ENCODE measurements at regions not wholly inside any gene's neighbourhood (a gene's known extent, or its start where the extent isn't known, plus 50 kb on each side); places are given as distances from the start of the nearest gene placed in this dataset.

GRCh38 chr14:53331247-53331646 lies 178.1 kb upstream of the DDHD1 start:
- DNase-seq: no peak

- no peak for DNase-seq
These were observed 177.3 kb upstream of the DDHD1 start for GRCh38 chr14:53330441-53330840.

GRCh38 chr14:53328841-53329240 lies 175.7 kb upstream of the DDHD1 start:
- DNase-seq: no peak

- no peak for DNase-seq
These were observed 174.6 kb upstream of the DDHD1 start for GRCh38 chr14:53327716-53328115.

GRCh38 chr14:53325176-53325806 lies 172.2 kb upstream of the DDHD1 start:
- DNase-seq: no peak

GRCh38 chr14:53316504-53316903 lies 163.4 kb upstream of the DDHD1 start:
- DNase-seq: no peak

GRCh38 chr14:53310412-53310811 lies 157.3 kb upstream of the DDHD1 start:
- DNase-seq: no peak

GRCh38 chr14:53306911-53307310 lies 153.8 kb upstream of the DDHD1 start:
- no peak for DNase-seq

GRCh38 chr14:53306267-53306721 lies 153.2 kb upstream of the DDHD1 start:
- peak in 2 of 5 donors; percentile 21 to 30 for DNase-seq

GRCh38 chr14:53304726-53305381 lies 151.7 kb upstream of the DDHD1 start:
- DNase-seq: no peak

GRCh38 chr14:53295985-53296582 lies 143.0 kb upstream of the DDHD1 start:
- DNase-seq: peak in 2 of 5 donors; percentile 15 to 25

- DNase-seq: no peak
These were observed 142.2 kb upstream of the DDHD1 start for GRCh38 chr14:53295372-53295771.

GRCh38 chr14:53286301-53286700 lies 133.2 kb upstream of the DDHD1 start:
- DNase-seq: no peak

GRCh38 chr14:53285821-53286220 lies 132.7 kb upstream of the DDHD1 start:
- no peak for DNase-seq

- DNase-seq: no peak
These were observed 131.9 kb upstream of the DDHD1 start for GRCh38 chr14:53285064-53285463.

- no peak for DNase-seq
These were observed 125.7 kb upstream of the DDHD1 start for GRCh38 chr14:53278602-53279506.

- DNase-seq: no peak
These were observed 120.5 kb upstream of the DDHD1 start for GRCh38 chr14:53273671-53274072.

GRCh38 chr14:53265025-53265424 lies 111.9 kb upstream of the DDHD1 start:
- no peak for DNase-seq

GRCh38 chr14:53260928-53261327 lies 107.8 kb upstream of the DDHD1 start:
- no peak for DNase-seq

GRCh38 chr14:53260286-53260685 lies 107.2 kb upstream of the DDHD1 start:
- DNase-seq: no peak

- no peak for DNase-seq
These were observed 99.0 kb upstream of the DDHD1 start for GRCh38 chr14:53252141-53252540.

- DNase-seq: no peak
These were observed 95.9 kb upstream of the DDHD1 start for GRCh38 chr14:53249059-53249458.
